GM21390 (cell line): ENCODE measurements at regions not wholly inside any gene's neighbourhood (a gene's known extent, or its start where the extent isn't known, plus 50 kb on each side); places are given as distances from the start of the nearest gene placed in this dataset.

Experiments used
- ATAC-seq: cut with Tn5 transposase; IDR thresholded peaks from one replicate; pipeline ENCODE4 v1.9.1; 2021; ENCODE audit not compliant: unreplicated experiment

DNA sequence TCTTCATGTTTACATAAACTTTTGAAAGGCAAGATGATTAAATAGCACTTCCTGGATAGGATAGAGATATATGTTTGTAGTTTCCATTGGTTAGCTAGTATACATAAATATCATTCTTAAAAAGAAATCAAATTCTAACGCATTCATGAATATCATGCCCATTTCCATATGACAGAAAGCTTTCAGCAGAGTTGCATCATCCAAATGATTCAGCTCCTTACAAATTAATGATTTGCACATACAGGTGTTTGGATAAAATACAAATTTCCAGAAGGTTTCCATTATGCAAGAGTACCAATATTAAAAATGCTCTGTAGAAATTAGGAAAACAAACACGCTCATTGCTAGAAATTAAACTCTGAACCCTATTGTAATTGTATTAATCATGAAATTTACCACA lies 264.4 kb downstream of the FOXG1 start:
- no peak for ATAC-seq

DNA sequence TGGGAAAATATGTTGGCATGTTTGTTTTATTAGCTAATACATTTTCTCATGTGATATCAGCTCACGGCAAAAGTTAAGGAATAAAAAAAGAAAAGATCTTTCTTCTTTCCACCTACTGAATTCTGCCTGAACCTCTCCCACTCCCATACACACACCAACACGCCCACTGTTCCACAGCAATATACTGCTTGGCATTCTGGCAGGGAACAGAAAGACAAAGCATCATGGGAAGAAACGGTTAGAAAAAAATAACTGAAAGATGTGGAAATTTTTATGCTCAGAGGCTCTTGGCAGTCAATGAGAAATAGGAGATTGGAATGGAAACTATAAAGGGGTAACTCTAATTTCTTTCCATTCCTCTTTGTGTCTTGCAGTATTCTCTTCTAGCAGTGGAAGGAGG lies 268.5 kb downstream of the FOXG1 start:
- no peak for ATAC-seq

DNA sequence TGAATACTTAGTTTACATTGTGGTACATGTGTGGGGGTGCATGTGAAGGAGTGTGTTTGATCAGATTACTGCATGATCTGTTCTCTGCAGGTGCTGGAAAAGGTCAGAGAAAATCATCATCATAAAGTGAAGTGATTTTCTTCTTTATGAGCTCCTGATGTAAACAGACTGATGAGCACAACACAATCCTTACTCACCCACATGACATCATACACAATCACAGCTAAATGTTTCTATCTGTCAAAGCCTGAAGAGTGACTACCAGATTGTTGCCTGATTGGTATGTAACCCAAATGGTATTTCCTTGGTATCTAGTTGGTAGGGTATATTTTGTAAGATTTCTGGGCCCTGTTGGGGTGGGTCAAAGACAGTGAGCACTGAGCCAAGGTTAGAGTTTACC lies 270.8 kb downstream of the FOXG1 start:
- ATAC-seq: no peak

DNA sequence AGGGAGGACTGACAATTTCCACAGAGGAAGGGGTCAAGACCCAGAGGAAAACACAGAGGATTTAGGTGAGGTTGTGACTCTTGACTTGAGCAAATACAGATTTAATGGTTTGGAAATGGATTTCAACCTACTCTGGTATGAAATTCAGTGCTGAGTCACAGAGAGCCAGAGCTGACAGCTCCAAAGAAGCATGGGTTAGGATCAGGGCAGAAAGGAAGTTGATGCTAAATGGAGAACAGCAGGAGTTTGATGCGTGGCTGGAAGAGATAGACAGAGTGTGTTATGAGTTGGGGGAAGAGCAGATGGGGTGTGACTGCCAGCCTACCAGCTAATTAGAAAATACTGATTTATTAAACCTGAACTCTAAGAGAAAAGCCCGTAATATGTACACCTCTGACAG lies 272.6 kb downstream of the FOXG1 start:
- ATAC-seq: no peak

DNA sequence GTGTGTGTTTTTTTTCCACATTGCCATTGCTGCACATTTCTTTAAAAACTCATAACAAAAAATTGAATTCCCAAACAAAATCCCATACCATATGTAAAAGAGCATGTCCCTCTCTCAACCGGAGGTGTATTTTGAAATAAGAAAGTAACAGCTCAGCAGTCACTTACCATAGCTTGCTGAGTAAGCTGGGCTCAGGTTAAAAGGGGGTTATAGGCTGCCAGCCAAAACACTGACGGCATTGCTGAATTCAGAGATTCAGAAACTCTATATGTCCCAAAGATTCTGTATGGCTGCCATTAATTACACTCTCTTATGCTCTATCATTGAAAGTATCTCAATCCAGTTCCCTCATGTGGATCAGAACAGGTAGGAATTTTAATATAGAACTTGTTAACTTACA lies 276.0 kb downstream of the FOXG1 start:
- ATAC-seq: no peak

DNA sequence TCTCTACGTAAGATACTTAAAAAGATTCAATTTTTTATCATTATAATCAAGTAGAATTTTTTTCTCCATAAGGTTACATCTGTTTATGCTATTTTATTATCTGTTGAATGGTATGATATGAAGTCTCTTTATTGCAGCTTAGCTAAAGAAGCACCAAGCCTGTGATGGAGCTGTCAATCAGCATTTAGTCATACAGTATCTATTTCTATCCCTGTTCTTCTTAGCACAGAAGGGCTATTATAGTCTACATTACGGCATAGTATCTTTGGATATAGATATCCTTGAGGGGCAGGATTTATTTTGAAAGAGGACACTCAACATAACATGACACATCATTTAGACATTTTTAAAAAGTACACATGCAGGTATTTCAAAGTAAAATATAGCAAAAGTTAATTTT lies 277.1 kb downstream of the FOXG1 start:
- no peak for ATAC-seq

DNA sequence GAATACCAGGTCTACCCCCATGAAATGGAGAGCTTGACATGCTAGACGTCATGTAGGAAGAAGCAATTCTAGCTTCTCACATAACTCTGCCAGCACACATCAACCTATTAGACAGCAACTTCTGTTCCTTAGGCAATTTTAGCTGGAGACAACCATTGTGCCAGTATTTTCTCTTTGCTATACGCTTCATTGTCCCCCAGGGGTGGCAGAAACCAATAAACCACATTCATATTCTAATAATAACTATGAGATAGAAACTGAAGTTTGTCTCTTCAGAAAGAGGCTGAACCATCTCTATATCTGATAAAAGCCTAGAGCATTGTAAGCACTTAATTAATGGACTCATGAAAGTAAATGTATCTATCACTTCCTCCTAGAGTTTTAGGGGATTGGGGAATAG lies 278.6 kb downstream of the FOXG1 start:
- no peak for ATAC-seq

DNA sequence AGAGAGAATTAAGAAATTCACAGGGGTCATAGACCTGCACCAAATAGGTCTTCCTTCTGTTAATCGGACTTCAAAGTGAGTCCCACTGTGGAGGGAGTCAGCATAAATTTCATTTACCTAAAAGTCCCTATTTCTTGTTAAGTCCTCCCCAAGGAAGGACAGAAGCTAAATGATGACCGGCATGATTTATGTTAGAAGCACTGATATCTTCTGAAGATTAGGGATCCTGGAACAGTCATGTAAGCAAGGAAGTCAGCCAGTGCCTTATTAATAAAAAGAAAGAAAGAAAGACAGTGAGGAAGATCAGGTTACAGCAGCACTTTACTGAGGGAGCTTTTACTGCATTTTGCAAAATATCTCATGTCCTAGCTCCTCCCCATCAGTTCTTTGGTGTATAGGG lies 287.5 kb downstream of the FOXG1 start:
- no peak for ATAC-seq

DNA sequence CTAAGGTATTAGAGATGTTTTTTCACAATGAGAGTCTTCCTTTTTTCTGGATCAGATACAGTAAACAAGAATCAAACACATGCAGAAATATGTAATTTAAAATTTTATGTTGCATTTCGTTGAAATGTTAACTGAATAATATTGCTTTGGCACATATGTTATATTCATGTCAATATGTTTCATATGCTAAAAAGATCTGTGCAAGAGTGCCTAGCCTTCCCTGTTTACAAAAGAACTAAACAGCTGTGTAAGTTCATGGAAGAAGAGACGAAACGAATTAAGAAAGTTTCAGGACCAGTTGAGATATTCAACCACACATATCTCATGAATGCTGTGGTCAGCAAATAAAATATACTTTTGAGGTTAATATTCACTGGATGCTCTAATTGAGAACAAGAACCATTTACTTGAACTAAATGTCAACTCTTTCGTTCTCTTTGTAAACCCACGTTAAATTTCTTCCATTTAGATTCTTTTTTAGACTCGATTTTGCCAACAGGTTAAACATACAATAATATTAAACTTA lies 289.5 kb downstream of the FOXG1 start:
- no peak for ATAC-seq

DNA sequence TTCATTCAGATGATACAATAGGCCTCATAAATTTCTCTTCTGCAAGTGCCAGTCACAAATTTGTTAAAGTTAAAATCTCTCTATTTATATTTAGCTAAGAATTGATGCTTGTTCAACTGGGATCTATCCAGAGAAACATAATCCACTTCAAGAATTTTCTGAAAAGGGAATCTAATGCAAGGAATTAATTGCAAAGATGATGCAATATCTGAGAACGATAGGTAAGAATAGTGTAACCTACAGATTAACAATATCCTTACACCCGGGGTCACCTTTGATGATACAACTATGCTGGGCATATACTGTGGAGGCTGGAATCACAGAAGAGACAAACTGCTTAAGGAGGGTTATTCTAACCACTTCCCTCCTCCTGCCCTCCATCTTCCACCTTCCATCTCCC lies 295.1 kb downstream of the FOXG1 start:
- ATAC-seq: no peak

DNA sequence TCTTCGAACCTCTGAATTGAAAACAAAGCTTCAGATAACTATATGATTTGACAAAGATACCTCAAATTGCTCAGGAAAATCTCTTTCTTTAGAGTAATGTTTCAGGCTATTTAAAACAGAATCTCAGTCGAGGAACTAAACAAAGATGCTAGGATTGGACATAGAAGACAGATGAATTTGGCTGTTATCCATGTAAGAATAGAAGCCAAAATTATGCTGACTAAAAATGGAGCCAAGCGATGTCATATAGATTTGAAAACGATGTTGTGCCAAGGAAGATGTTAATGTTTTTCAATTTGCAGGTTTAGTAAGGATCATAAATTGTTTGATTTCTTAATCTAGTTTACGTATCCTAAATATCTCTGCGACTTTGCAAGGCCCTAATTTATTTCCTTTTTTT lies 295.9 kb downstream of the FOXG1 start:
- ATAC-seq: no peak

DNA sequence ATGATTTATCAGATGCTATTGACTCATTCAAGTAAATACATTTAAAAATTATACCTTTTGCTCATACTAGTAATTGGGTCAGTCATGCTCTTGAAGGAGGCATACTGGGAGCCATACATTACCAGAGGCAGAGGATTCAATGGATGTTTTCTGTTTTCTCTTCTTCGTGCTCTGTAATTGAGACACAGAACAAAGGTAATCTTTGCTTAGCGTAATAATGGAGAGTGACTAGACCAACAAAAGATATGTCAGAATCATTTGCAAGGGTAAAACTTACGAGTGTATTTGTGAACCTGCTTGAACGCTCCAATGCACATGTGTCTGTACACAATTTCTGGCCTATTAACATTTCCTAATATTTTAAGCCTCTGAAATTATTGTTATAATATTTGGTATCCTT lies 296.4 kb downstream of the FOXG1 start:
- ATAC-seq: no peak

DNA sequence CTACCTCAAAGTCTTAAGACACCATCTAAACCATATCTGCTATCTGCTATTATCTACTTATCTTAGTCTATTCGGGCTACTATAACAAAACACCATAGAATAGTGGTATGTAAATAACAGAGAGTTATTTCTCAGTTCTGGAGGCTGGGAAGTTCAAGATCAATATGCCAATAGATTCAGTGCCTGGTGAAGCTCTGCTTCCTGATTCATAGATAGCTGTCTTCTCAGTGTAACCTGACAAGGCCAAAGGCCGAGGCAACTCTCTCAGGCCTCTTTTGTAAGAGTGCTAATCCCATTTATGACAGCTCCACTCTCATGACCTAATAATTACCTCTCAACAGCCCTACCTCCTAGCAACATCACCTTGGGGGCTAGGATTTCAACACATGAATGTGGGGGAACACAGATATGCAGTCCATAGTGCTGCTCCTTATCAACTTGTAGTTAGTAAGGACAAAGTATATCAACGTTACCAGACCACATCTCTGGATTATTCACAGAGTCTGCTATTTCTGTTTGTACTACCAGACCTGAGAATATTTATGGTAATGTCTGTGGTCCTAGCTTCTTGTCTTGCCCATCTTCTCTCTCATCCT lies 297.8 kb downstream of the FOXG1 start:
- no peak for ATAC-seq

DNA sequence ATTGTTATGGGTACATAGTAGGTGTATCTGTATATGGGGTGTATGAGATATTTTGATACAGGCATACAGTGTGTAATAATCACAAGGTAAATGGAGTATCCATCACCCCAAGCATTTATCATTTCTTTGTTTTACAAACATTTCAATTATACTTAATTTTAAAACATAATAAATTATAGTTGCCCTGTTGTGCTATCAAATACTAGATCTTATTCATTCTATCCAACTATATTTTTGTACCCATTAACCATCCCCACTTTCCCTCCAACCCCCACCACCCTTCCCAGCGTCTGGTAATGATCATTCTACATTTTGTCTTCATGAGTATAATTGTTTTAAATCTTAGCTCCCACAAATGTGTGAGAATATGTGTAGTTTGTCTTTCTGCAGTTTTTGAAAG lies 302.6 kb downstream of the FOXG1 start:
- no peak for ATAC-seq

DNA sequence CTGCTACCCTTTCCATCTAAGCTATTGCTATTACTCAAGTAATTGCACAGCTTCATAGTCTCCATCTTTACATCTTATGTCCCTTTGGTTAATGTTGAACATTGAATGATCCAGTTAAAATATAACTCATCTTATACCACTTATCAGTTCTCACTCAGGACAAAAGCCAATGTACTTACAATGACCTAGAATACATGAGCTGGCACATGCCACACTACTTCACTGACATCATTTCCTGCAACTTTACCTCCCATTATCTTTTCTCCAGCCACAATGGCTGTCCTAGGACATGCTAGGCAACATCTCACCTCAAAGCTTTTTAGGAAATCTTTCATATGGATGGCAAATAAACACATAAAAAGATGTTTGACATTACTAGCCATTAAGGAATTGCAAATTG lies 309.2 kb downstream of the FOXG1 start:
- no peak for ATAC-seq

DNA sequence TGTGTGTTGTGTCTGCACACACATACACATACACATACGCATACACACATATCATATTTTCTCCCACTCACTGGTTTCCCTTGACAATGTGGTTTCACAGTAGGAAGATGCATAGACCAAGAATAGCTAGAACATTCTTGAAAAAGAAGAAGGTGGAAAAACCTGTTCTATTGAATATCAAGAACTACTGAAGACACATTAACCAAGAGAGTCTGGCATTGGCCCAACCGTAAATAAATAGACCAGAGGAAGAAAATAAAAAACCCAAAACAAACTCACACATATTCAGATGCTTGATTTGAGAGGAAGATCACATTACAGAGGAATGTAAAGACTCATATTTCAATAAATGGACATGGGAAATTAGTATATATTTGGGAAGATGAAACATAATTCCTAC lies 311.3 kb downstream of the FOXG1 start:
- ATAC-seq: no peak

DNA sequence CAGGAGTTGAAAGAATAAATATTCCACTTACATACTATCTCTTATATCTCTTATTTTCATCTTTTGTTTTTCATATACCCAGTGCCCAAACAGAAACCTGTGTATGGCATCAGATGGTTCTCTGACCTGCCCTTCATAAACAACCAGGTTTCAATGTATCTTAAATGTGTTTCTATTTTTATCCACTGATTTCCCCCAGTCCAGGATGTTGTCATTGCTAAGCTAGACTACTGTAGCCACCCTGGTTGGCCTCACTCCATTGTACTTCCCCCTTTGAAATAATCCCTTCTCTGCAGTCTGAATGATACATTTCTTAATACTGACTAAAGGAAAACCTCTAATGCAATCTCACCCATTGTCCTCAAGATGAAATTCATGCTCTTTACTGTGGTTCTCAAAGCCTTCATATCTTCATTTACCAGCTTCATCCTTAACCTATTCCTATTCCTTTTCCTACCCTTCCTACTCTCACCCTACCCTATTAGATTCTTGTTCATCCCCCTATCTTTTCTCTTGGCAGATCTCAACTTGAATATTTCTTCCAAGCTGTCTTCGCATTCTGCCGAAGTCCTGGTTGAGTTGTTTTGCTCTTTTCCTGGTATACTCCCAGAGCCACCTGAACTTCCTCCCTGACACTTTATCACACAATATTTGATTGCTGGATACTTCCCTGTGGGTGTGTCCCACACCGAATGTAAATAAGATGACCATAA lies 312.4 kb downstream of the FOXG1 start:
- no peak for ATAC-seq

DNA sequence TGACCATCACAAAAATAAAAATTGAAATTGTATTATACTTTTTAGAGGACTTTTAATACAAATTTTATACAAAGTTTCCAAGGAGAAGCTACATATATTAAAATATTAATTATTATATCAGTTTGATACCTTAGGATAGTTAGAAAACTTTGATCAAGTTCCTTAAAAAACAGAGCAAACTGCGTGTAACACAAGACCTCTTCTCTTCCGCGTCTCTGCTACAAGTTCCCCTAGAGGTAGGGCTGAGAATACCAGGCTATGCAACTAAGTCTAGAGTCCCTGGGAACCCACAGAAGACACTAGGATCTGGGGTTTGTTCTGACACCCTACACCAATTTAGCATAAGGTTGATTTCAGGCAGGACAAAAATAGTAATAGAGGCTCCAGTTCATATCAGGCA lies 319.0 kb downstream of the FOXG1 start:
- ATAC-seq: no peak

DNA sequence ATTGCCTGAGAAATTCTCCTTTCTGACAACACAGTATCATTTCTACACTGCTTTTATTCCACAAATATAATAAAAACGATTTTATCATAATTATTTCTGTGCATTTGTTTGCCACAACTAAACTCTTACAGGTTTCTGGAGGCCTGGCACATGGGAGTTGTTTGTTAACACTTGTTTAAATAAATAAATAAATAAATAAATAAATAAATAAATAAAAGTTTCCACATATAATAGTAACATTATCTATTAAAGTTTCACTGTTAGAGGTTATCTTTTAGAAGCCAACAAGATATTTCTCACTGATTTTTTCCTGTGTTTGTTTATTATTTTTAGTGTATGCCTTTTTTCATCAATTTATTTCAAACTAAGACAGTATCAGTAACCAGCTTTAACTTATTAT lies 323.3 kb downstream of the FOXG1 start:
- no peak for ATAC-seq

DNA sequence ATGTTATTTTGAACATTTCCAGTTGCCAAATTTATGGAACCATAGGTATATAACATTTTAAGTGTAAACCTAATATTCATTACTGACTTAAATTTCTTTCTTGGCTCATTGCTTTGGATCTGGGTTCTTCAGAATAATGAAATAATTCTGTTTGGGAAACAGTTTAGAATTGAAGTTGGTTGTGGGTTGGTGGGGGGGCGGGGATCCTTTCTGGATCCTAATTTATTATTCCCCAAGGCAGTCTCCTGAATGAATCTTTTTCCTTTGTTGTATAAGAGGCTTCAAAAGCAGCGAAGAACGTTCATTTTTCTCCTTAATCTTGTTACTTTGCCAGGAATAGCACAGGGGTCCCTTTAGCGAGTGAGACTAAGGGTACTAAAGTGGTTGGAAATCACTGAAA lies 325.5 kb downstream of the FOXG1 start:
- ATAC-seq: no peak

DNA sequence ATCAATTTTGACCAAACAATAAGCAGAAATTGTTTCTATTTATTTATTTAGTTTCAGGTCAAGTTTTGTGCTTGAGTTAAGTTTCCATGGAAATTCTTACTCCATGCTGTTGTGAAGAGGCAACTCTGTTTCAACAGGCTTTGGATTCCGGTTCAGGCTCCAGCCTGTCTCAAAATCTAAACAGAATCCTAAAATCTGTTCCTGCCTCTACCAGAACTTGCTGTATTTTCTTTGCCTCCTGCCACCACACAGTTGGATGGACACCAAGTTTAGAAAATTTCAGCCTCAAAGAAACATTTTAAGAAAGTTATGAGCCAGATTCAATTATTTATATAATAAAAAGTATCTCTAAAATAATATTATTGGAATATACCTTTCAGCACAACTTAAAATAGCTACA lies 330.9 kb downstream of the FOXG1 start:
- no peak for ATAC-seq

DNA sequence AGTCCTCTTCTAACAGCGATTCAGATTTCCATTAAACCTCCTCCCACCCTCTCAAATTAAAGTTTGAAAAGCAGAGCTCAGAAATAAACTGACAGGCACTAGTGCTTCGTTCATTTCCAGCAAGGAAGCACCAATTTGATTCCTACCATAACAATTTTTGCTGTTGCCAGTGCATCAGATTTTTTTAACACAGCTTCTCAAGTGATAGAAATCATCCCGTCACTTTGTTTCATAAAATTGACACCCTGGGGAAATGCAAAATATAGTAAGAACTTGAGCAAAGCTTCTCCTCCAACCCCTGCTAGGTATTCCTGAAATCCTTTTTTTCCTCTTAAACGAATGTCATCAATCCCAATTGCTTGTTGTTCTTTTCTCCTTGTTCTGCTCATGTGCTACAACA lies 332.1 kb downstream of the FOXG1 start:
- no peak for ATAC-seq

DNA sequence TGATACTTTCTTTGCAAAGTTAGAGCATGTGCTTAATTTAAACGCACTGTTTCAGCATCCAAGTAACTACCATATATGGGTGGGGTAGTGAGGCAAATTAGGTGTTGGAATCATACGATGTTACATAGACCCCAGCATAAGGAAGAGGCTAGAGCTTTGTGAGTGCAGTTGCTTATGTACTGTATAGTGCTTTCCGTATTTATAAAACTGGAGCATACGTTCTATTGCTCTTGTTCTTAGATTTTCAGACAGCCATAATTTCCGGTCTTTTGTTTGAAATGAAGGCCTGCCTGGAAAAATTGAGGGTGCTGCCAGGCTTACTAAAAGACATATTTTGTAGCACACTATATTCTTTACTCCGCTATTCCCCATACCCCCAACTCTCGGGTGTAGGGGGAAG lies 335.7 kb downstream of the FOXG1 start:
- no peak for ATAC-seq
